Calu3 (cell line): ENCODE measurements at regions not wholly inside any gene's neighbourhood (a gene's known extent, or its start where the extent isn't known, plus 50 kb on each side); places are given as distances from the start of the nearest gene placed in this dataset.

Experiments
- BruUV-seq: library from RNA; stranded (reverse); fragments of 400-500 nt; replicated peaks from 2 replicates; lab custom pipeline; 2021; lab: Mats Ljungman, UMichigan
- CTCF ChIA-PET: fragments of 300-600 bp; sonication (Branson Sonifier 250); formaldehyde crosslinking; loops from one replicate; lab custom pipeline; 2022; ENCODE audit warnings: antibody characterized with exemption; lab: Charles Lee
- DNase-seq: peaks from one replicate; pipeline ENCODE4 v3.0.0; 2022
- H3K27ac Mint-ChIP-seq: one replicate; pipeline ENCODE4 v1.8.0; 2022; ENCODE audit warnings: mixed read lengths; ENCODE audit not compliant: unreplicated experiment
- H3K27me3 Mint-ChIP-seq: one replicate; pipeline ENCODE4 v1.8.0; 2022; ENCODE audit warnings: mixed read lengths; ENCODE audit not compliant: unreplicated experiment
- H3K36me3 Mint-ChIP-seq: one replicate; pipeline ENCODE4 v1.8.0; 2022; ENCODE audit warnings: mild to moderate bottlenecking, moderate library complexity, mixed read lengths; ENCODE audit not compliant: insufficient read depth, unreplicated experiment
- H3K4me1 Mint-ChIP-seq: one replicate; pipeline ENCODE4 v1.8.0; 2022; ENCODE audit warnings: mild to moderate bottlenecking, low read depth, mixed read lengths; ENCODE audit not compliant: unreplicated experiment
- H3K4me3 Mint-ChIP-seq: one replicate; pipeline ENCODE4 v1.8.0; 2022; ENCODE audit warnings: mild to moderate bottlenecking, low read depth, moderate library complexity, mixed read lengths; ENCODE audit not compliant: unreplicated experiment
- H3K9me3 Mint-ChIP-seq: one replicate; pipeline ENCODE4 v1.8.0; 2022; ENCODE audit warnings: low read depth, mixed read lengths; ENCODE audit not compliant: unreplicated experiment
- CTCF ChIP-seq: fragments of 200-600 bp; IDR thresholded peaks from one replicate; pipeline ENCODE4 v1.8.0; 2022; ENCODE audit warnings: antibody characterized with exemption; ENCODE audit not compliant: unreplicated experiment
- intact Hi-C: fragments of 100-400 bp; cut with micrococcal nuclease; formaldehyde crosslinking; loops from one replicate; pipeline ENCODE4 v1.10.0; 2022; ENCODE audit not compliant: unreplicated experiment

- H3K4me1 Mint-ChIP-seq, result peaks cover 8% of the 10 kb centered on the region
- CTCF ChIA-PET, result no interaction called here
- DNase-seq, result no peak
- no peaks in the 10 kb centered on the region for H3K36me3 Mint-ChIP-seq
- no TSS peak for BruUV-seq
- intact Hi-C loops, result no loop called here
- no peak overlapping the region for H3K4me3 Mint-ChIP-seq
- no peak overlapping the region for H3K27ac Mint-ChIP-seq
- no peak for TF ChIP-seq CTCF
- no peaks in the 10 kb centered on the region for H3K9me3 Mint-ChIP-seq
- H3K27me3 Mint-ChIP-seq, result no peaks in the 10 kb centered on the region
Measured at GRCh38 chr5:89950234-89950633, 459.3 kb downstream of the CETN3 start.

GRCh38 chr5:89948977-89949376, 460.6 kb downstream of the CETN3 start:
- H3K4me1 Mint-ChIP-seq, result peaks cover 8% of the 10 kb centered on the region
- no TSS peak for BruUV-seq
- CTCF ChIA-PET, result no interaction called here
- no peak overlapping the region for H3K27ac Mint-ChIP-seq
- H3K36me3 Mint-ChIP-seq, result no peaks in the 10 kb centered on the region
- intact Hi-C loops, result no loop called here
- no peak for DNase-seq
- no peaks in the 10 kb centered on the region for H3K27me3 Mint-ChIP-seq
- H3K9me3 Mint-ChIP-seq, result no peaks in the 10 kb centered on the region
- no peak for TF ChIP-seq CTCF
- no peak overlapping the region for H3K4me3 Mint-ChIP-seq

GRCh38 chr5:89946916-89947315, 462.6 kb downstream of the CETN3 start:
- Mint-ChIP-seq H3K4me1 (peaks cover 8% of the 10 kb centered on the region), H3K36me3 (no peaks in the 10 kb centered on the region), H3K9me3 (no peaks in the 10 kb centered on the region), H3K4me3 (no peak overlapping the region), H3K27ac (no peak overlapping the region), H3K27me3 (no peaks in the 10 kb centered on the region)
- intact Hi-C loops, result no loop called here
- BruUV-seq, result no TSS peak
- no peak for TF ChIP-seq CTCF
- CTCF ChIA-PET, result interaction anchor here (0.7 kb wide), 1 partner anchor 11 kb away, joined by 3 read pairs; no protein-coding TSS in a partner anchor
- no peak for DNase-seq

GRCh38 chr5:89946508-89946907, 463.0 kb downstream of the CETN3 start:
- Mint-ChIP-seq H3K4me3 (no peak overlapping the region), H3K4me1 (peaks cover 8% of the 10 kb centered on the region), H3K36me3 (no peaks in the 10 kb centered on the region), H3K27me3 (no peaks in the 10 kb centered on the region), H3K27ac (no peak overlapping the region), H3K9me3 (no peaks in the 10 kb centered on the region)
- intact Hi-C loops, result no loop called here
- DNase-seq, result no peak
- TF ChIP-seq CTCF, result no peak
- no TSS peak for BruUV-seq
- CTCF ChIA-PET, result interaction anchor here (0.7 kb wide), 1 partner anchor 11 kb away, joined by 3 read pairs; no protein-coding TSS in a partner anchor
